H1 (cell line): ENCODE measurements at regions not wholly inside any gene's neighbourhood (a gene's known extent, or its start where the extent isn't known, plus 50 kb on each side); places are given as distances from the start of the nearest gene placed in this dataset.

Source experiments
- CEBPB ChIP-seq: IDR thresholded peaks from 2 replicates; pipeline ENCODE4 v1.6.1; 2012; ENCODE audit warnings: low read depth, low read length
- CHD1 ChIP-seq: IDR thresholded peaks from 2 replicates; pipeline ENCODE4 v1.6.1; 2012; ENCODE audit warnings: low read depth, low read length, improper control_type of control experiment
- CHD2 ChIP-seq: IDR thresholded peaks from 2 replicates; pipeline ENCODE4 v1.6.1; 2012; ENCODE audit warnings: low read length, improper control_type of control experiment
- KDM5A ChIP-seq: fragments of 200-600 bp; IDR thresholded peaks from 2 replicates; pipeline ENCODE4 v1.7.1; 2012; ENCODE audit warnings: mild to moderate bottlenecking, low read length, inconsistent platforms, mixed read lengths
- TBP ChIP-seq: IDR thresholded peaks from 2 replicates; pipeline ENCODE4 v1.6.1; 2011; ENCODE audit warnings: low read depth, low read length, improper control_type of control experiment
- TCF12 ChIP-seq: IDR thresholded peaks from 2 replicates; pipeline ENCODE4 v1.6.1; 2011; ENCODE audit warnings: low read depth, mild to moderate bottlenecking, low read length
- TF ChIP-seq, protein P1 (sequence below): fragments of 300-600 bp; sonication (generic); IDR thresholded peaks from 2 replicates; pipeline ENCODE4 v1.7.1; 2012; ENCODE audit warnings: low read length, moderate library complexity, mild to moderate bottlenecking, inconsistent platforms; ENCODE audit not compliant: insufficient replicate concordance
- TF ChIP-seq, protein P2 (sequence below): IDR thresholded peaks from 2 replicates; pipeline ENCODE4 v1.6.1; 2012; ENCODE audit warnings: inconsistent platforms
- TF ChIP-seq, protein P3 (sequence below): IDR thresholded peaks from 2 replicates; pipeline ENCODE4 v1.6.1; 2011; ENCODE audit warnings: low read depth, mild to moderate bottlenecking, low read length; ENCODE audit not compliant: insufficient read depth

DNA sequence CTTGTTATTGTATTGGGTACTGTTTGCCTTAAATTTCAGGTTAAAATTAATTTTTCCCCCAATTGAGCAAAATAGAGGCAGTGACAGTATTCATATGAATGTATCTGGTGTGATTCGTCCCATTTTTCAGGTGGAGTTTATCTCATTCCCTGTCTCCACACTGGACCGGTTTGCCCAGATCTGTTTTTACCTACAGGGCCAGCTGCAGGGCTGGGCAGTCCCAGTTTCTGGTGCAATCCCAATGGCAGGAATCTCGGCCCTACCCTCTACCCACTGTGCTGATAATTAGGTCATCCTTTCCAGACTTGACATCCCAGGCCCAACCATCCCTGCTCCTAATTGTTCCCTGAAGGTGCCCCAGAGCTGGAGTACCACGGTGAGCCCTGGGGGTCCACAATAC lies 49.8 kb upstream of the NFE2L3 start (continued):
- TF ChIP-seq, protein P1, sequence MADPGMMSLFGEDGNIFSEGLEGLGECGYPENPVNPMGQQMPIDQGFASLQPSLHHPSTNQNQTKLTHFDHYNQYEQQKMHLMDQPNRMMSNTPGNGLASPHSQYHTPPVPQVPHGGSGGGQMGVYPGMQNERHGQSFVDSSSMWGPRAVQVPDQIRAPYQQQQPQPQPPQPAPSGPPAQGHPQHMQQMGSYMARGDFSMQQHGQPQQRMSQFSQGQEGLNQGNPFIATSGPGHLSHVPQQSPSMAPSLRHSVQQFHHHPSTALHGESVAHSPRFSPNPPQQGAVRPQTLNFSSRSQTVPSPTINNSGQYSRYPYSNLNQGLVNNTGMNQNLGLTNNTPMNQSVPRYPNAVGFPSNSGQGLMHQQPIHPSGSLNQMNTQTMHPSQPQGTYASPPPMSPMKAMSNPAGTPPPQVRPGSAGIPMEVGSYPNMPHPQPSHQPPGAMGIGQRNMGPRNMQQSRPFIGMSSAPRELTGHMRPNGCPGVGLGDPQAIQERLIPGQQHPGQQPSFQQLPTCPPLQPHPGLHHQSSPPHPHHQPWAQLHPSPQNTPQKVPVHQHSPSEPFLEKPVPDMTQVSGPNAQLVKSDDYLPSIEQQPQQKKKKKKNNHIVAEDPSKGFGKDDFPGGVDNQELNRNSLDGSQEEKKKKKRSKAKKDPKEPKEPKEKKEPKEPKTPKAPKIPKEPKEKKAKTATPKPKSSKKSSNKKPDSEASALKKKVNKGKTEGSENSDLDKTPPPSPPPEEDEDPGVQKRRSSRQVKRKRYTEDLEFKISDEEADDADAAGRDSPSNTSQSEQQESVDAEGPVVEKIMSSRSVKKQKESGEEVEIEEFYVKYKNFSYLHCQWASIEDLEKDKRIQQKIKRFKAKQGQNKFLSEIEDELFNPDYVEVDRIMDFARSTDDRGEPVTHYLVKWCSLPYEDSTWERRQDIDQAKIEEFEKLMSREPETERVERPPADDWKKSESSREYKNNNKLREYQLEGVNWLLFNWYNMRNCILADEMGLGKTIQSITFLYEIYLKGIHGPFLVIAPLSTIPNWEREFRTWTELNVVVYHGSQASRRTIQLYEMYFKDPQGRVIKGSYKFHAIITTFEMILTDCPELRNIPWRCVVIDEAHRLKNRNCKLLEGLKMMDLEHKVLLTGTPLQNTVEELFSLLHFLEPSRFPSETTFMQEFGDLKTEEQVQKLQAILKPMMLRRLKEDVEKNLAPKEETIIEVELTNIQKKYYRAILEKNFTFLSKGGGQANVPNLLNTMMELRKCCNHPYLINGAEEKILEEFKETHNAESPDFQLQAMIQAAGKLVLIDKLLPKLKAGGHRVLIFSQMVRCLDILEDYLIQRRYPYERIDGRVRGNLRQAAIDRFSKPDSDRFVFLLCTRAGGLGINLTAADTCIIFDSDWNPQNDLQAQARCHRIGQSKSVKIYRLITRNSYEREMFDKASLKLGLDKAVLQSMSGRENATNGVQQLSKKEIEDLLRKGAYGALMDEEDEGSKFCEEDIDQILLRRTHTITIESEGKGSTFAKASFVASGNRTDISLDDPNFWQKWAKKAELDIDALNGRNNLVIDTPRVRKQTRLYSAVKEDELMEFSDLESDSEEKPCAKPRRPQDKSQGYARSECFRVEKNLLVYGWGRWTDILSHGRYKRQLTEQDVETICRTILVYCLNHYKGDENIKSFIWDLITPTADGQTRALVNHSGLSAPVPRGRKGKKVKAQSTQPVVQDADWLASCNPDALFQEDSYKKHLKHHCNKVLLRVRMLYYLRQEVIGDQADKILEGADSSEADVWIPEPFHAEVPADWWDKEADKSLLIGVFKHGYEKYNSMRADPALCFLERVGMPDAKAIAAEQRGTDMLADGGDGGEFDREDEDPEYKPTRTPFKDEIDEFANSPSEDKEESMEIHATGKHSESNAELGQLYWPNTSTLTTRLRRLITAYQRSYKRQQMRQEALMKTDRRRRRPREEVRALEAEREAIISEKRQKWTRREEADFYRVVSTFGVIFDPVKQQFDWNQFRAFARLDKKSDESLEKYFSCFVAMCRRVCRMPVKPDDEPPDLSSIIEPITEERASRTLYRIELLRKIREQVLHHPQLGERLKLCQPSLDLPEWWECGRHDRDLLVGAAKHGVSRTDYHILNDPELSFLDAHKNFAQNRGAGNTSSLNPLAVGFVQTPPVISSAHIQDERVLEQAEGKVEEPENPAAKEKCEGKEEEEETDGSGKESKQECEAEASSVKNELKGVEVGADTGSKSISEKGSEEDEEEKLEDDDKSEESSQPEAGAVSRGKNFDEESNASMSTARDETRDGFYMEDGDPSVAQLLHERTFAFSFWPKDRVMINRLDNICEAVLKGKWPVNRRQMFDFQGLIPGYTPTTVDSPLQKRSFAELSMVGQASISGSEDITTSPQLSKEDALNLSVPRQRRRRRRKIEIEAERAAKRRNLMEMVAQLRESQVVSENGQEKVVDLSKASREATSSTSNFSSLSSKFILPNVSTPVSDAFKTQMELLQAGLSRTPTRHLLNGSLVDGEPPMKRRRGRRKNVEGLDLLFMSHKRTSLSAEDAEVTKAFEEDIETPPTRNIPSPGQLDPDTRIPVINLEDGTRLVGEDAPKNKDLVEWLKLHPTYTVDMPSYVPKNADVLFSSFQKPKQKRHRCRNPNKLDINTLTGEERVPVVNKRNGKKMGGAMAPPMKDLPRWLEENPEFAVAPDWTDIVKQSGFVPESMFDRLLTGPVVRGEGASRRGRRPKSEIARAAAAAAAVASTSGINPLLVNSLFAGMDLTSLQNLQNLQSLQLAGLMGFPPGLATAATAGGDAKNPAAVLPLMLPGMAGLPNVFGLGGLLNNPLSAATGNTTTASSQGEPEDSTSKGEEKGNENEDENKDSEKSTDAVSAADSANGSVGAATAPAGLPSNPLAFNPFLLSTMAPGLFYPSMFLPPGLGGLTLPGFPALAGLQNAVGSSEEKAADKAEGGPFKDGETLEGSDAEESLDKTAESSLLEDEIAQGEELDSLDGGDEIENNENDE: no peak
- TF ChIP-seq TBP: no peak
- no peak for TF ChIP-seq CHD1
- TF ChIP-seq CEBPB: no peak
- TF ChIP-seq, protein P2, sequence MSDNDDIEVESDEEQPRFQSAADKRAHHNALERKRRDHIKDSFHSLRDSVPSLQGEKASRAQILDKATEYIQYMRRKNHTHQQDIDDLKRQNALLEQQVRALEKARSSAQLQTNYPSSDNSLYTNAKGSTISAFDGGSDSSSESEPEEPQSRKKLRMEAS: no peak
- TF ChIP-seq, protein P3, sequence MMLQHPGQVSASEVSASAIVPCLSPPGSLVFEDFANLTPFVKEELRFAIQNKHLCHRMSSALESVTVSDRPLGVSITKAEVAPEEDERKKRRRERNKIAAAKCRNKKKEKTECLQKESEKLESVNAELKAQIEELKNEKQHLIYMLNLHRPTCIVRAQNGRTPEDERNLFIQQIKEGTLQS: no peak
- no peak for TF ChIP-seq CHD2
- TF ChIP-seq TCF12: no peak
- TF ChIP-seq KDM5A: no peak
